Gastroesophageal sphincter (tissue), 4 donors: ENCODE measurements at regions not wholly inside any gene's neighbourhood (a gene's known extent, or its start where the extent isn't known, plus 50 kb on each side); places are given as distances from the start of the nearest gene placed in this dataset.

Experiments used
- ATAC-seq: fragments of 150-250 bp; one replicate; pipeline ENCODE4 v1.9.1; 2016; ENCODE audit warnings: mild to moderate bottlenecking, moderate library complexity
- H3K27ac ChIP-seq, 4 donors: fragments of 200-600 bp; sonication (generic) in 3 of 4; 1 replicate in 3 of 4; 2 replicates in 1 of 4; pipeline ENCODE4 v1.5.1; 2016 to 2019
- H3K27me3 ChIP-seq: fragments of 200-600 bp; sonication (generic); one replicate; pipeline ENCODE4 v1.5.1; 2019
- H3K36me3 ChIP-seq, 2 donors: fragments of 200-600 bp; sonication (generic); one replicate each; pipeline ENCODE4 v1.5.1; 2019; ENCODE audit warnings: control low read depth in 1 of 2
- H3K4me1 ChIP-seq, 3 donors: fragments of 200-600 bp; sonication (generic); 1 replicate in 2 of 3; 2 replicates in 1 of 3; pipeline ENCODE4 v1.5.1; 2016 to 2019; ENCODE audit warnings: control low read depth in 2 of 3
- H3K4me3 ChIP-seq, 2 donors: fragments of 200-600 bp; sonication (generic); one replicate each; pipeline ENCODE4 v1.5.1; 2019; ENCODE audit warnings: mild to moderate bottlenecking in 1 of 2, moderate library complexity in 1 of 2
- H3K9me3 ChIP-seq, 3 donors: fragments of 200-600 bp; sonication (generic); one replicate each; pipeline ENCODE4 v1.5.1; 2017 to 2019; ENCODE audit warnings: control low read depth in 2 of 3
- EP300 ChIP-seq: sonication (generic); formaldehyde crosslinking; IDR thresholded peaks from one replicate; pipeline ENCODE4 v1.6.1; 2017; ENCODE audit warnings: antibody characterized with exemption, mild to moderate bottlenecking
- POLR2A ChIP-seq, 2 donors: fragments of 450-650 bp; IDR thresholded peaks; one replicate each; pipeline ENCODE4 v1.6.1; 2017; ENCODE audit warnings: antibody characterized with exemption in 2 of 2, mild to moderate bottlenecking in 2 of 2, moderate library complexity in 1 of 2
- POLR2AphosphoS5 ChIP-seq: sonication (generic); formaldehyde crosslinking; IDR thresholded peaks from one replicate; pipeline ENCODE4 v1.6.1; 2017; ENCODE audit warnings: antibody characterized with exemption
- WGBS, 2 donors: methylation state at CpG; one replicate each; pipeline ENCODE4 v1.1.5; 2018; ENCODE audit warnings: low coverage in 1 of 2; 5-methylcytosine and 5-hydroxymethylcytosine counted together
- TF ChIP-seq, protein P1 (sequence below), 4 experiments: fragments of 200-600 bp in 2 of 4; fragments of 450-650 bp in 2 of 4; sonication (generic) in 1 of 4; IDR thresholded peaks; one replicate each; pipeline ENCODE4 v1.5.1; 2017 to 2019; ENCODE audit warnings: antibody characterized with exemption in 4 of 4, mild to moderate bottlenecking in 2 of 4, moderate library complexity in 2 of 4

- WGBS, 2 donors = 83 to 95% methylated on average over 1 to 8 of the region's 17 CpGs
- TF ChIP-seq EP300 = no peak
- TF ChIP-seq, protein P1, sequence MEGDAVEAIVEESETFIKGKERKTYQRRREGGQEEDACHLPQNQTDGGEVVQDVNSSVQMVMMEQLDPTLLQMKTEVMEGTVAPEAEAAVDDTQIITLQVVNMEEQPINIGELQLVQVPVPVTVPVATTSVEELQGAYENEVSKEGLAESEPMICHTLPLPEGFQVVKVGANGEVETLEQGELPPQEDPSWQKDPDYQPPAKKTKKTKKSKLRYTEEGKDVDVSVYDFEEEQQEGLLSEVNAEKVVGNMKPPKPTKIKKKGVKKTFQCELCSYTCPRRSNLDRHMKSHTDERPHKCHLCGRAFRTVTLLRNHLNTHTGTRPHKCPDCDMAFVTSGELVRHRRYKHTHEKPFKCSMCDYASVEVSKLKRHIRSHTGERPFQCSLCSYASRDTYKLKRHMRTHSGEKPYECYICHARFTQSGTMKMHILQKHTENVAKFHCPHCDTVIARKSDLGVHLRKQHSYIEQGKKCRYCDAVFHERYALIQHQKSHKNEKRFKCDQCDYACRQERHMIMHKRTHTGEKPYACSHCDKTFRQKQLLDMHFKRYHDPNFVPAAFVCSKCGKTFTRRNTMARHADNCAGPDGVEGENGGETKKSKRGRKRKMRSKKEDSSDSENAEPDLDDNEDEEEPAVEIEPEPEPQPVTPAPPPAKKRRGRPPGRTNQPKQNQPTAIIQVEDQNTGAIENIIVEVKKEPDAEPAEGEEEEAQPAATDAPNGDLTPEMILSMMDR (IDR thresholded peaks at IDR 0.05) = no peak
- TF ChIP-seq POLR2AphosphoS5 = no peak
- no peak for TF ChIP-seq POLR2A (IDR thresholded peaks at IDR 0.05)
- H3K27me3 ChIP-seq = no peaks in the 10 kb centered on the region
- H3K4me3 ChIP-seq = no peak overlapping the region
- H3K4me1 ChIP-seq = peaks cover 0 to 72% (median 3%) of the 10 kb centered on the region in 3 donors
- no peaks in the 10 kb centered on the region for H3K9me3 ChIP-seq
- no peaks in the 10 kb centered on the region for H3K36me3 ChIP-seq
- peak overlapping the region in 2 of 4 donors; percentile 95 to 99 for H3K27ac ChIP-seq
- no peak for ATAC-seq
Observed at GRCh38 chr15:92806763-92807162, 93.4 kb upstream of the CHD2 start.

GRCh38 chr15:92807971-92808571 is 92.1 kb upstream of the CHD2 start:
- no peak for TF ChIP-seq EP300
- TF ChIP-seq, protein P1 (IDR thresholded peaks at IDR 0.05) = no peak
- no peak for TF ChIP-seq POLR2AphosphoS5
- TF ChIP-seq POLR2A (IDR thresholded peaks at IDR 0.05) = peak in 1 of 2 donors; percentile 11
- H3K4me1 ChIP-seq = peaks cover 0 to 69% (median 3%) of the 10 kb centered on the region in 3 donors
- peak overlapping the region; percentile 94 to 99 (median 96) for H3K27ac ChIP-seq
- WGBS, 2 donors = 61% methylated on average over 14 of the region's 14 CpGs; no CpG with 5 or more reads in 1 of the 2 donors
- no peaks in the 10 kb centered on the region for H3K36me3 ChIP-seq
- no peak for ATAC-seq
- H3K27me3 ChIP-seq = no peaks in the 10 kb centered on the region
- H3K4me3 ChIP-seq = peak overlapping the region; percentile 38 to 69
- H3K9me3 ChIP-seq = no peaks in the 10 kb centered on the region

DNA sequence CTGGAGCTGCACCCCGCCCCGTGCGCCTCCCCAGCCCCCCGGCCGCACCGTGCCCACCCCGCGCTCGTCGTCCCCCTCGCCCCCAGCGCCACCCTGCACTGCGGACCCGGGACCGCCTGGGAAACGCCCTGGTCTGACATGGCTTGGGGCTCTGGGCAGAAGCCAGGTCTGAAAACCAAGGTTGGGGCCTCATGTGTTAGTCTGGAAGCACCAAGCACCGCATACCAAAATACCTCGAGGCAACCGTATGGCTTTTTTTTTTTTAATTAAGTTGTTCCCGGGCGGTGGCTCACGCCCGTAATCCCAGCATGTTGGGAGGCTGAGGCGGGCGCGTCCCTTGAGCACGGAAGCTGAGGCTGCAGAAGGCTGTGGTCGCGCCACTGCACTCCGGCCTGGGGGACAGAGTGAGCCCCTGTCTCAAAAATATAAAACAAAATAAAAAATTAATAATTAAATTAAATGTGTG is 91.5 kb upstream of the CHD2 start:
- Histone ChIP-seq H3K27ac (peak overlapping the region; percentile 94 to 99 (median 96)), H3K36me3 (no peaks in the 10 kb centered on the region), H3K4me1 (peaks cover 0 to 64% (median 3%) of the 10 kb centered on the region in 3 donors), H3K9me3 (no peaks in the 10 kb centered on the region), H3K27me3 (no peaks in the 10 kb centered on the region), H3K4me3 (peak overlapping the region; percentile 38 to 69)
- TF ChIP-seq POLR2A (IDR thresholded peaks at IDR 0.05) = no peak
- TF ChIP-seq, protein P1 (IDR thresholded peaks at IDR 0.05) = no peak
- no peak for TF ChIP-seq EP300
- TF ChIP-seq POLR2AphosphoS5 = no peak
- ATAC-seq = no peak
- WGBS, 2 donors = 0 to 25% methylated on average over 2 to 18 of the region's 30 CpGs

DNA sequence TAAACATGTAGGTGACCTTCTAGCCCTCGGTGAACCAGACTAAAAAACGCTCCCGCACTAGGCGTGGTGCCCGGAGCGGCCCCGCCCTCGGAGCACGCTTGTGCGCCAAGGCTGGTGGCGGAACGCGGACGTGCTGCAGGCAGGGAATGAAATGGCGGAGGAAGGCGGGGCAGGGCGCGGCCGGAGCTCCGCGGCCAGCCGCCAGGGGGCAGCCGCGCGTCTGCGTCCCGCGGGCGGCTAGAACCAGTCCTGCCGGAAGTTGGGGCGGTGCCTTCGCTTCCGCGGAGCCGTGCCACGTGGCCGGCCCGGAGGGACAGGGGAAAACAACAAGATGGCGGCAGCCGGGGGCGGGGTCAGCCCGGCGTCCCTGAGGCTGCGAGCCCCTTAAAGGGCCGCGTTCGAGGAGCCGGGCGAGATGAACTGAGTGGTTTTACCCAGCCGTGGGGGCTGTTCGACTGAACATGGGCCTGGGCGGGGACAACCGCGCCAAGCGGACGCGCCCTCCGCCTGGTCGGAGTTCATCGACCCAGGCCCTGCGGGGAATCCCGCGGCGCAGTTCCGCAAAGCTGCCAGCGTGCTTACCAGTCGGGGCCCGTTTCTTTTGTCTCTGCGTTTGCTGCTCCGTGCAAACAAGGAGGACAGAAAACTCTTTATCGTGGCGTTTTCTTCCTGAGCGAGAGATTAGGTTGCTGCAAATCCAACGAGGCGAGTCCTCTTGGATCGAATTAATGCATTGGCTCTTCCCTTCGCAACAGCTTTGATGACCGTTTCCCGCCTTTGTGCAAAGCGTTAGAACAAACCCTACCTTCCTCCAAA is 90.9 kb upstream of the CHD2 start:
- H3K9me3 ChIP-seq = no peaks in the 10 kb centered on the region
- peak overlapping the region; percentile 94 to 99 (median 96) for H3K27ac ChIP-seq
- H3K4me3 ChIP-seq = peak overlapping the region; percentile 46 to 69
- TF ChIP-seq, protein P1 (IDR thresholded peaks at IDR 0.05) = peak; percentile 91 to 100 (median 98)
- peak; percentile 64 to 66 for TF ChIP-seq POLR2A (IDR thresholded peaks at IDR 0.05)
- peak; percentile 84 for TF ChIP-seq POLR2AphosphoS5
- no peak for TF ChIP-seq EP300
- H3K27me3 ChIP-seq = no peaks in the 10 kb centered on the region
- peaks cover 0 to 60% (median 3%) of the 10 kb centered on the region in 3 donors for H3K4me1 ChIP-seq
- peak; percentile 93 for ATAC-seq
- no peaks in the 10 kb centered on the region for H3K36me3 ChIP-seq
- 0% methylated on average over 23 to 28 of the region's 80 CpGs for WGBS, 2 donors
